Ascending aorta (tissue), 2 donors: ENCODE measurements at regions not wholly inside any gene's neighbourhood (a gene's known extent, or its start where the extent isn't known, plus 50 kb on each side); places are given as distances from the start of the nearest gene placed in this dataset.

Experiments
- DNase-seq, 2 donors: peaks; one replicate each; pipeline ENCODE4 v3.0.0-alpha.2; 2019; ENCODE audit warnings: low spot score in 2 of 2
- H3K27ac ChIP-seq, 2 donors: fragments of 200-600 bp; sonication (generic); one replicate each; pipeline ENCODE4 v1.5.1; 2016 to 2017; ENCODE audit warnings: mild to moderate bottlenecking in 1 of 2
- H3K27me3 ChIP-seq: fragments of 200-600 bp; sonication (generic); one replicate; pipeline ENCODE4 v1.5.1; 2017
- H3K36me3 ChIP-seq, 2 donors: fragments of 200-600 bp; sonication (generic); one replicate each; pipeline ENCODE4 v1.5.1; 2016
- H3K4me1 ChIP-seq, 2 donors: fragments of 200-600 bp; sonication (generic); one replicate each; pipeline ENCODE4 v1.5.1; 2016 to 2017; ENCODE audit warnings: mild to moderate bottlenecking in 1 of 2
- H3K4me3 ChIP-seq, 2 donors: fragments of 200-600 bp; sonication (generic); one replicate each; pipeline ENCODE4 v1.5.1; 2016 to 2017; ENCODE audit warnings: mild to moderate bottlenecking in 1 of 2
- H3K9me3 ChIP-seq, 2 donors: fragments of 200-600 bp; sonication (generic); one replicate each; pipeline ENCODE4 v1.5.1; 2016
- CTCF ChIP-seq, 3 experiments: fragments of 200-600 bp in 2 of 3; fragments of 450-650 bp in 1 of 3; sonication (generic) in 2 of 3; IDR thresholded peaks; one replicate each; pipeline ENCODE4 v1.5.1; 2016 to 2019; ENCODE audit warnings: antibody characterized with exemption in 3 of 3, mild to moderate bottlenecking in 1 of 3, moderate library complexity in 1 of 3
- intact Hi-C: fragments of 100-400 bp; cut with DNase I; formaldehyde crosslinking; loops from one replicate; pipeline ENCODE4 v1.15.1; 2023

DNA sequence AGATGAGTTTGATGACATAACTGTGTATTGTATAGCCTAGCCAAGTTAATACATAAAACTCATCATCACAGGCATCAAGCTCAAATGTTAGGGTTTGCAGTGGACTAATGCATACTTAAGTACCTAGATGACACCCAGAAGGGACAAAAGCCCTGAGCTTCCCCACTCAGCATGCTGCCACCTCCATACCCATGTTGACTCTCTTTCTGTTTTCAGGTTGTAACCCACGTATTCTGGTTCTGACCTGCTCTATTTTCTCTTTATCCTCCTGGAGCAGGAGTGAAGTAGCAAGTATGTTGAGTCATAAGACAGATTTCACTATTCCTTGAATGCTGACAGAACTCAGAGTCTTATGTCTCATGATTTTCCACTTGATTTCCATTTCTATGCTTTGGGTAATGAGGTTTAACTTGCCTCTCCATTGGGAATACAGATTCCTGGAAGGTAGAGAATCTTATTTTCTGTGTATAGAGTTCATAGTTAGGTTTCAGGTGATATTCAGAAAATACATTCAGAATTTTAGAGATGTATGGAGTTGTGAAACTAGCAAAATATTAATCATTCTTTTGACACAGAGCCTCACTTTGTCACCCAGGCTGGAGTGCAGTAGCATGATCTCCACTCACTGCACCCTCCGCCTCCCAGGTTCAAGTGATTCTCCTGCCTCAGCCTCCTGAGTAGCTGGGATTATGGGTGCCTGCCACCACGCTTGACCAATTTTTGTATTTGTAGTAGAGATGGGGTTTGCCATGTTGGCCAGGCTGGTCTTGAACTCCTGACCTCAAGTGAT, 122.5 kb upstream of the KCNJ15 start:
- Histone ChIP-seq H3K4me1 (peaks cover 0 to 2% of the 10 kb centered on the region in 2 donors), H3K27me3 (no peaks in the 10 kb centered on the region), H3K27ac (no peak overlapping the region), H3K4me3 (no peak overlapping the region), H3K9me3 (no peaks in the 10 kb centered on the region), H3K36me3 (no peaks in the 10 kb centered on the region)
- DNase-seq, result no peak
- intact Hi-C loops, result no loop called here
- no peak for TF ChIP-seq CTCF (IDR thresholded peaks at IDR 0.05)

GRCh38 chr21:38136201-38136600, 120.6 kb upstream of the KCNJ15 start:
- intact Hi-C loops, result no loop called here
- DNase-seq, result no peak
- no peak for TF ChIP-seq CTCF (IDR thresholded peaks at IDR 0.05)
- peaks cover 0 to 2% of the 10 kb centered on the region in 2 donors for H3K4me1 ChIP-seq
- no peaks in the 10 kb centered on the region for H3K36me3 ChIP-seq
- no peak overlapping the region for H3K27ac ChIP-seq
- no peaks in the 10 kb centered on the region for H3K9me3 ChIP-seq
- no peak overlapping the region for H3K4me3 ChIP-seq
- H3K27me3 ChIP-seq, result no peaks in the 10 kb centered on the region

DNA sequence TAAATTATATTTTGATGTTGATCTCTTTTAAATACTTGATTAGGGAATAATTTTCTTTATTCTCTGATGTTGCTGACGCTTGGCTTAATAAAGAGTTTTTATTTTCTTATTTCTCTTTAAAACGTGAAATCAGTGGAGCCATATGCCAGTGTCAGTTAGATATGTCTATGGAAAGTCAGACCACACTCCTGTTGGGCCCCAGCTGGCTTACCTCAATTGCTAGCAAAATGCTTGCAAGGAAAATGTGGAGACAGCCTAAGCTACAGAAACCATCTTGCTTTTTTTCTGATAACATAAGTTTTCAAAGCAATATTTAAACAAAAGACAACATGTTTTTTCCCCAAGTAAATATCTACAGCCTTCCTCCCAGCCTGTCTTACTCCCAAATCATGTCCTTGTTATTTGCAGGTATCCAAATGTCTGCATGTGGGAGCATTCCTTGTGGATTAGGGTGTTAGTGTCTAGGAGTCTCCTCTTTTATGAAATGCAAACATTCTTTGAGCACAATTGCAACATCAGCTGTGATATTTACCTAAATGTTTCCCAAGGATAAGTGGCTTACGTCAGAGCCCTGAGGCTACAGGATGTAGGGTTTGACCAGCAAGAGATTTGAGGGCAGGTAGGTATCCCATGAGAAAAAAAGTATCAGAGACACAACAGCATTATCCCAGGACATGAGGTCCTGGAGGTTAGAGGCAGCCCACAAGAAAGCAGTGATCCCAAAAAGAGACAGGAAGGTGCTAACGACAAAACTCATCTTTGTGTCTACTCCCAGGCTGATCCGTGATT, 117.2 kb upstream of the KCNJ15 start:
- Histone ChIP-seq H3K9me3 (no peaks in the 10 kb centered on the region), H3K36me3 (no peaks in the 10 kb centered on the region), H3K4me3 (no peak overlapping the region), H3K27me3 (no peaks in the 10 kb centered on the region), H3K27ac (no peak overlapping the region), H3K4me1 (peaks cover 0 to 2% of the 10 kb centered on the region in 2 donors)
- no peak for TF ChIP-seq CTCF (IDR thresholded peaks at IDR 0.05)
- intact Hi-C loops, result no loop called here
- DNase-seq, result no peak

DNA sequence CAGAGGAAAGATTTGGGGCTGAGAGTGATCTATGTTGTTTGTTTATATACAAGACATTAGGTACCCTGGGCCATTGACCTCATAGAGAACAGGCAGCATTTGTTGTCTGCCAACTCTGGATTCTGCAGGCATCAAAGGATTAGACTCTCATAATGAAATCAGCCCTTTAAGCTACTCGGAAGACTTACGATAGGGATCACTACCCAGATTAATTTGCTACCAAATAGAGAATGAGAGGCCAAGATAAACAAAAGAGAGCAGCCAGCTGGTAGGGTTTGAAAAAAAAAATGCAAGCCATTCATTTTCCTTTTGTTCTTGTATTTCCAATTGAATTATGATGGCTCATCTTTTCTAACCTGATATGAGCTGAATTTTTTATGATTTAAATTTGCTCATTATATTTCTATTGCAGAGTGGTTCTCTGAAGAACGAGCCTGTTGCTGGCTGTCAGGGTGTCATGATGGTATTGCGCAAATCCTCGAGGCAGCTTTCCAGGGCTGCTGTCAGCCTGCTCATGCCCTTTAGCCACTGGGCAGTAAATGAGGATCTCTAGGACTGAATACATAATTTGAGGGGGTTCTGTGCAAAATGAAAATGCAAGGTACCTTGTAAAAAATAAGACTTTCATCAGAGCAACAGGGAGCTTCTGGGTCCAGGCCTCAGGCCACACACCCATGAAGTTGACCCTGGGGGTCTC, 116.4 kb upstream of the KCNJ15 start:
- Histone ChIP-seq H3K27me3 (no peaks in the 10 kb centered on the region), H3K36me3 (no peaks in the 10 kb centered on the region), H3K4me3 (no peak overlapping the region), H3K4me1 (peaks cover 0 to 2% of the 10 kb centered on the region in 2 donors), H3K9me3 (no peaks in the 10 kb centered on the region), H3K27ac (no peak overlapping the region)
- no peak for DNase-seq
- TF ChIP-seq CTCF (IDR thresholded peaks at IDR 0.05), result no peak
- intact Hi-C loops, result no loop called here

DNA sequence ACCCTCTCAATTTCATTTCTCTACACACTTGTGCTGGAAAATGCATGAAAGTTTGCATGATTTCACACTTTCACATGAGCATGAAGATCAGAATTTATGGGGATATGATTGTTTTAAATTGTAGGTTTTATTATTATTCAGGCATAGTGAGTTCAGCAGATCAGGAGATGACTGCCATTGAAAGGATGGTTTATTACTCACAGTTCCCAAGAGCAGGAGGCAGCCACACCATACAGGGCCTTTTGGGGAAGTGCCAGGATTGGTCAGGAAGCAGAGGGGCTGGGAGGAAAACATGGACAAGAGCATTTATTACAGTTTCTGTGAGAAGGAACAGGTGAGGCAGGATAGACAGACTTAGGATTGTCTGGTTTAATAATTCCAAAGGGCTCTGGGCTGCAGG, 114.6 kb upstream of the KCNJ15 start:
- Histone ChIP-seq H3K9me3 (no peaks in the 10 kb centered on the region), H3K36me3 (no peaks in the 10 kb centered on the region), H3K27ac (no peak overlapping the region), H3K27me3 (no peaks in the 10 kb centered on the region), H3K4me3 (no peak overlapping the region), H3K4me1 (no peaks in the 10 kb centered on the region)
- no peak for DNase-seq
- intact Hi-C loops, result no loop called here
- TF ChIP-seq CTCF (IDR thresholded peaks at IDR 0.05), result no peak
